Fibroblast of pulmonary artery (primary cell): ENCODE measurements at regions not wholly inside any gene's neighbourhood (a gene's known extent, or its start where the extent isn't known, plus 50 kb on each side); places are given as distances from the start of the nearest gene placed in this dataset.

Experiments used
- DNase-seq: peaks from one replicate; pipeline ENCODE4 v3.0.0-alpha.2; 2010; ENCODE audit warnings: low read depth
- H3K4me3 ChIP-seq: replicated peaks from 2 replicates; pipeline ENCODE4 v1.5.1; 2011; ENCODE audit warnings: low read depth, mild to moderate bottlenecking, control low read depth, low read length, moderate library complexity
- TF ChIP-seq, protein P1 (sequence below): IDR thresholded peaks from 2 replicates; pipeline ENCODE4 v1.5.1; 2011; ENCODE audit warnings: mild to moderate bottlenecking, control low read depth, low read length, inconsistent platforms; ENCODE audit errors: missing control alignments

DNA sequence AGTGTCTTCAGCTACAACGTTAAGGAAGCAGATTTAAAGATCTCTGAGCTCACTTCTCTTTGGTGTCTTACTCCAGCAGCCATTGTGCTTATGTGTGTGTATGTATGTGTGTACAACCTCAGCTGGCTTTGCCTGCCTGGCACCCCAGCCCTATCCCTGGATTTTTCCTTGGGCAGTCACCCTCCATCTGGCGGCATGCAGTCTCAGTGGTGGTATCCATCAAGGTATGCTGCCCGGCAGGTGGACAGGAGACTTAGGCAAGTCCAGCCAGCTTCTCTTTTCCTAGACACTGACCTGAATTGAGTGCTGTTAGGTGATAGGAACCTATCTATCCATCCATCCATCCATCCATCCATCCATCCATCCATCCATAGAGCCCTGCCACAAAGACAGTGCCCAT lies 280.8 kb upstream of the CCL2 start:
- TF ChIP-seq, protein P1, sequence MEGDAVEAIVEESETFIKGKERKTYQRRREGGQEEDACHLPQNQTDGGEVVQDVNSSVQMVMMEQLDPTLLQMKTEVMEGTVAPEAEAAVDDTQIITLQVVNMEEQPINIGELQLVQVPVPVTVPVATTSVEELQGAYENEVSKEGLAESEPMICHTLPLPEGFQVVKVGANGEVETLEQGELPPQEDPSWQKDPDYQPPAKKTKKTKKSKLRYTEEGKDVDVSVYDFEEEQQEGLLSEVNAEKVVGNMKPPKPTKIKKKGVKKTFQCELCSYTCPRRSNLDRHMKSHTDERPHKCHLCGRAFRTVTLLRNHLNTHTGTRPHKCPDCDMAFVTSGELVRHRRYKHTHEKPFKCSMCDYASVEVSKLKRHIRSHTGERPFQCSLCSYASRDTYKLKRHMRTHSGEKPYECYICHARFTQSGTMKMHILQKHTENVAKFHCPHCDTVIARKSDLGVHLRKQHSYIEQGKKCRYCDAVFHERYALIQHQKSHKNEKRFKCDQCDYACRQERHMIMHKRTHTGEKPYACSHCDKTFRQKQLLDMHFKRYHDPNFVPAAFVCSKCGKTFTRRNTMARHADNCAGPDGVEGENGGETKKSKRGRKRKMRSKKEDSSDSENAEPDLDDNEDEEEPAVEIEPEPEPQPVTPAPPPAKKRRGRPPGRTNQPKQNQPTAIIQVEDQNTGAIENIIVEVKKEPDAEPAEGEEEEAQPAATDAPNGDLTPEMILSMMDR = no peak
- DNase-seq = no peak
- H3K4me3 ChIP-seq = no peak overlapping the region

DNA sequence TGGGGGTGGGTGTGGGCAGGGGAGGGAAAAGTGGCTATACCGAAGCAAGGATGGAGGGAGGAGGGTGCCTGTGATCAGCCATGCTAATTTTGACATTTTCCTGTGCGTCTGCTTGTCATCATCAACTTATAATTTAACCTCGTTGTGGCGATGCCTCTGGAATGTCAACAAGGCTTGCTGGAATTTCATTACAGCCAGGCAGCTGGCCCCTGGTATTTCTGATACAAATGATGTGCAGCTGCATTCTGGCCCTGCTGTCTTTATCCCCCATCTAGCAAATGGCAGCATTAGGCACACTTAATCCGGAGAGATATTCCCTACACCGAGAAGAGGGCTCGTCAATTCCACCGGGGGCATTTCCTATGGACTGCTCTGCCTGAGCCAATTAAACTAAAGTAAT lies 278.3 kb upstream of the CCL2 start:
- no peak for DNase-seq
- H3K4me3 ChIP-seq = no peak overlapping the region
- TF ChIP-seq, protein P1 = no peak

DNA sequence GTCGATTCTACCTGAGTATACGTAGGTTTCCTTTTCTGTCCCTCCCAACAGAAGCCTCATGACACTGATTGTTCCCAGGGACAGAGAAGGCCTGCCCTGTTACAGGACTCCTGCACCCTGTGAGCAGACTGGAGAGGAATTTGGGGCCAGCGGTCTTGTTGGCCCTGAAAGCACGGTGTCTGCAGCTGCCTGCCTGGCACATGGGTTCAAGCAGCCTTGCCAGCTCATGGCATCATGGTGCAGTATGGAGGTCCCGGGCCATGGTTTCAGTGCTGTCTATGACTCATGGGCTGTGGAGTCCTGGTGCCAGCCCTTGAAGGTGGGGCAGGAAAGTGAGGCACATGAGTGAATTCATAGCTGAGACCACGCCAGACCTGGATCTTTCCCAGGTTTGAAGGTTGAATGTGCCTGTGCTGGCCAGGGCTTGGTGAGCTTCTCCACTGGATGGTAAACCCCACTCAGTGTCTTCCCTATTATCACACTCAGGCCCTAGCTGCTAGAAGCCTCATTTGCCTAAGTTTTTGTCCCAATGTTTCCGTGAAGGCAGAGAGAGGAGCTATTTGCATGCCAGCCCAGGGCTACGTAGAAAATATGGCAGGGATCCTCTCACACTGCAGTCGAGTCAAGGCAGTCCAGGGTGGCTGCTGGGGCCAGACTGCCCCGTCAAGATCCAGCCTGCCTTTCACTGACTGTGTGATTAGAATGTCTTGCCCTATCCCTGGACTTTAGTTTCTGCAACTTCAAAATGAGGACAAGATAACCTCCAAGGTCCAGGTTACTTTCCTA lies 277.2 kb upstream of the CCL2 start:
- no peak for DNase-seq
- no peak overlapping the region for H3K4me3 ChIP-seq
- TF ChIP-seq, protein P1 = no peak

DNA sequence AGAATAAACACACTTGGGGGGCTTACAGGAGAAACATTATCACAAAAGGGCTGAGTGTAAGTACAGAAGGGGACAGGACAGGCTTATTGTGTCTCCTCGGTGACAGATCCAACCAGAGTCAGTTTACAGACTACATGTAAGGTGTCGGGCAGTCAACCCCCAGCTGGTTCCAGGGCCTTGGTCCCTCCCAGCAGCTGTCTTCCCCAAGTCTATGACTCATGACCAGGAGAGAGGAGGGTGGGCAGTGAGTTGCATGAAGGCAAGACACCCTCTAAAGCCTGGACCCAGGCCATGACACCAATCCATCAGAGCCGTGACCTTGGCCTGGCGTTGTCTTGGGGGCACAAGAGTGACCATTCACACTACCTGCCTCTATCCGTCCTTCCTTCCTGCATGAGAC lies 276.2 kb upstream of the CCL2 start:
- no peak for DNase-seq
- TF ChIP-seq, protein P1 = no peak
- H3K4me3 ChIP-seq = no peak overlapping the region

DNA sequence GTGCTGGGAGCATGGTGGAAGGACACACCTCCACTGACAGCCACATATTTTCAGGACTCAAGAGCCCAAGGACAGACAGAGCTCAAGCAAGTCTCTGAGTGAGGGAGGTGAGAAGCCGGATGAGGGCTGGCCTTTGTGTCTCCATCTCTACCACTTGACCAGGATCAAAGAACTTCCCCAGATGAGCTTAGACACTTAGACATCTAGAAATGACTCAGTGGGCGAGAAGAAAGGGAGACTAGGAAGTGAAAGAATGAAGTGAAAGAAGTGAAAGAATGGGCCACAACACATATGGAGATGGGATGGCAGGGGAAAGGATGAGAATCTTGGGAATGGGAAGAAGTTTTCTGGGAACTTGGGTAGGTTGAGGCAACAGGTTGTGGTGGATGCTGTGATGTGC lies 274.9 kb upstream of the CCL2 start:
- no peak overlapping the region for H3K4me3 ChIP-seq

DNA sequence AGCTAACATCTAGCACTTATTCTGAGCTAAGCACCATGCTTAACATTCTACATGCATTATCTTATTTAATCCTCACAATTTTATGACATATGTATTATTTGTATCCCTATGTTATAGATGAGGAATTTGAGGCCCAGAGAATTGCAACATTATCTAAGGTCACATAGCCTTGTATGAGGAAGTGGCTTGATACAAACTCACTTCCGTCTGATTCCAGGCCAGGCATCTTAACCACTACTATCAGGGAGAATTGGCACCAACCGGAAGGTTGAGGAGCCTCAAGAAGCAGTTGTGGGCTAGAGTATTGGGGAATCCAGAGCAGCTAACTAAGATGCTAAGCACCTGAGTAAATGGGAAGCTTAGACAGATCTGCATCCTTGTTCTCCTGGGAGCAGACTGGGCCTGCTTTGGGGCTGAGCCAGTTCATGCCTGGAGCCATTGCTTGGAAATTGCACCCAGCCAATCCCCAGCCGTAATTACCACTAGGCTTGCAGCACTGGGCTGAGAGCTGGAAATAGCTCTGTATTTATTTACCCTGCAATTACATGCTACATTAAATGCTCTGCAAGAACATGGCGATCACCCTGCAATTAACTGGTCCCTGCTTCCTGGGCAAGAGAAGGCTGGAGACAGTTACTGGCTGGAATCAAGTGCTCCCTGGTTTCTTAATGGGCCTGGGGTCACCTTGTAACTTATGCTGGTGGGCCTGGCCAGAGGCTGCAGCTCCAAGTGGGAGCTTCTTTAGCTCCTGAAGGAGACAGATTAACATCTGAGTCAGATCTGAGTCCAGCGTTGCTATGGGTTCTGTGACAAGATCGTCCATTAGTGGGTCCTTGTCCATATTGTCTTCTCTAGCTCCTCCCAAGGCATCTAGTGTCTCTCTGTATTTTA lies 273.1 kb upstream of the CCL2 start:
- TF ChIP-seq, protein P1 = no peak
- DNase-seq = no peak
- no peak overlapping the region for H3K4me3 ChIP-seq

More for the DNA sequence above, 274.9 kb upstream of the CCL2 start:
- no peak for DNase-seq
- TF ChIP-seq, protein P1 = no peak
